Liver (tissue), 3 donors: ENCODE measurements at regions not wholly inside any gene's neighbourhood (a gene's known extent, or its start where the extent isn't known, plus 50 kb on each side); places are given as distances from the start of the nearest gene placed in this dataset.

Experiments used
- EGR1 ChIP-seq, 2 donors: IDR thresholded peaks; 2 replicates each; pipeline ENCODE4 v1.6.1; 2016 to 2018; ENCODE audit warnings: antibody characterized with exemption in 2 of 2, low read depth in 2 of 2
- GABPA ChIP-seq, 2 donors: IDR thresholded peaks in 1 of 2; conservative IDR thresholded peaks in 1 of 2; 2 replicates each; pipeline ENCODE4 v1.6.1; 2016; ENCODE audit warnings: antibody characterized with exemption in 2 of 2, mild to moderate bottlenecking in 1 of 2, moderate library complexity in 1 of 2
- HNF4A ChIP-seq, 2 donors: conservative IDR thresholded peaks; 2 replicates each; pipeline ENCODE4 v1.6.1; 2016; ENCODE audit warnings: antibody characterized with exemption in 2 of 2, mild to moderate bottlenecking in 2 of 2
- JUND ChIP-seq, 2 donors: IDR thresholded peaks; 2 replicates each; pipeline ENCODE4 v1.6.1; 2016; ENCODE audit warnings: antibody characterized with exemption in 2 of 2
- RAD21 ChIP-seq, 2 donors: IDR thresholded peaks; 2 replicates each; pipeline ENCODE4 v1.6.1; 2016; ENCODE audit warnings: antibody characterized with exemption in 2 of 2, mild to moderate bottlenecking in 2 of 2
- RXRA ChIP-seq, 2 donors: IDR thresholded peaks; 2 replicates each; pipeline ENCODE4 v1.6.1; 2017 to 2018; ENCODE audit warnings: antibody characterized with exemption in 2 of 2, mild to moderate bottlenecking in 1 of 2
- SP1 ChIP-seq: IDR thresholded peaks from 2 replicates; pipeline ENCODE4 v1.6.1; 2018; ENCODE audit warnings: antibody characterized with exemption, mild to moderate bottlenecking
- TAF1 ChIP-seq: conservative IDR thresholded peaks from 2 replicates; pipeline ENCODE4 v1.6.1; 2016; ENCODE audit warnings: antibody characterized with exemption, mild to moderate bottlenecking
- YY1 ChIP-seq: IDR thresholded peaks from 2 replicates; pipeline ENCODE4 v1.6.1; 2016; ENCODE audit warnings: antibody characterized with exemption, mild to moderate bottlenecking
- TF ChIP-seq, protein P1 (sequence below): fragments of 150-350 bp; IDR thresholded peaks from 2 replicates; pipeline ENCODE4 v1.5.1; 2017; ENCODE audit warnings: improper control_type of control experiment, low read depth, low read length; ENCODE audit not compliant: missing input control
- TF ChIP-seq, protein P2 (sequence below): IDR thresholded peaks from 2 replicates; pipeline ENCODE4 v1.6.1; 2016; ENCODE audit warnings: antibody characterized with exemption, mild to moderate bottlenecking
- TF ChIP-seq, protein P3 (sequence below): IDR thresholded peaks from 2 replicates; pipeline ENCODE4 v1.6.1; 2016; ENCODE audit warnings: antibody characterized with exemption
- TF ChIP-seq, protein P4 (sequence below): IDR thresholded peaks from 2 replicates; pipeline ENCODE4 v1.6.1; 2016; ENCODE audit warnings: antibody characterized with exemption
- TF ChIP-seq, protein P5 (sequence below): IDR thresholded peaks from 2 replicates; pipeline ENCODE4 v1.6.1; 2016; ENCODE audit warnings: antibody characterized with exemption
- donor health status: healthy.
- donor health status: healthy.

DNA sequence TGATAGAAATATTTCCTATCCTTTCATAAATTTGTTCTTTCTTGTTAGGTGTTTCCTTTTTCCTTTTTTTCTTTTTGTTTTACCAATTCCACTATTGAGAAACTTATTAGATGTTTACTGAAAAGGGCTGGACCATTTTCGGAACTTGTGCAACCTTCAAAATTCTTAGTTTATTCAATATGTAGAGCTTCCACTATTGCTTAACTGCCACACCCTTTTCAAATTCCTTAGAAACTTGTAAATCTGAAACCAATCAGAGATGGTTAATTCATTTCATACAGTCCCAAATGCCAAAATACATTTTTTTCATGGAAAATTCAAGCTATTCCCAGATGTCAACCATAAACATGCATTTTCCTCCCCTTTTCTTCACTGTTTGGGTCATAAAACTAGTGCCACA is 66.1 kb upstream of the SLC39A8 start:
- TF ChIP-seq, protein P1, sequence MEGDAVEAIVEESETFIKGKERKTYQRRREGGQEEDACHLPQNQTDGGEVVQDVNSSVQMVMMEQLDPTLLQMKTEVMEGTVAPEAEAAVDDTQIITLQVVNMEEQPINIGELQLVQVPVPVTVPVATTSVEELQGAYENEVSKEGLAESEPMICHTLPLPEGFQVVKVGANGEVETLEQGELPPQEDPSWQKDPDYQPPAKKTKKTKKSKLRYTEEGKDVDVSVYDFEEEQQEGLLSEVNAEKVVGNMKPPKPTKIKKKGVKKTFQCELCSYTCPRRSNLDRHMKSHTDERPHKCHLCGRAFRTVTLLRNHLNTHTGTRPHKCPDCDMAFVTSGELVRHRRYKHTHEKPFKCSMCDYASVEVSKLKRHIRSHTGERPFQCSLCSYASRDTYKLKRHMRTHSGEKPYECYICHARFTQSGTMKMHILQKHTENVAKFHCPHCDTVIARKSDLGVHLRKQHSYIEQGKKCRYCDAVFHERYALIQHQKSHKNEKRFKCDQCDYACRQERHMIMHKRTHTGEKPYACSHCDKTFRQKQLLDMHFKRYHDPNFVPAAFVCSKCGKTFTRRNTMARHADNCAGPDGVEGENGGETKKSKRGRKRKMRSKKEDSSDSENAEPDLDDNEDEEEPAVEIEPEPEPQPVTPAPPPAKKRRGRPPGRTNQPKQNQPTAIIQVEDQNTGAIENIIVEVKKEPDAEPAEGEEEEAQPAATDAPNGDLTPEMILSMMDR: no peak
- TF ChIP-seq RXRA (IDR thresholded peaks at IDR 0.05): no peak
- TF ChIP-seq HNF4A (conservative IDR thresholded peaks at IDR 0.05): no peak
- no peak for TF ChIP-seq JUND (IDR thresholded peaks at IDR 0.05)
- TF ChIP-seq, protein P2, sequence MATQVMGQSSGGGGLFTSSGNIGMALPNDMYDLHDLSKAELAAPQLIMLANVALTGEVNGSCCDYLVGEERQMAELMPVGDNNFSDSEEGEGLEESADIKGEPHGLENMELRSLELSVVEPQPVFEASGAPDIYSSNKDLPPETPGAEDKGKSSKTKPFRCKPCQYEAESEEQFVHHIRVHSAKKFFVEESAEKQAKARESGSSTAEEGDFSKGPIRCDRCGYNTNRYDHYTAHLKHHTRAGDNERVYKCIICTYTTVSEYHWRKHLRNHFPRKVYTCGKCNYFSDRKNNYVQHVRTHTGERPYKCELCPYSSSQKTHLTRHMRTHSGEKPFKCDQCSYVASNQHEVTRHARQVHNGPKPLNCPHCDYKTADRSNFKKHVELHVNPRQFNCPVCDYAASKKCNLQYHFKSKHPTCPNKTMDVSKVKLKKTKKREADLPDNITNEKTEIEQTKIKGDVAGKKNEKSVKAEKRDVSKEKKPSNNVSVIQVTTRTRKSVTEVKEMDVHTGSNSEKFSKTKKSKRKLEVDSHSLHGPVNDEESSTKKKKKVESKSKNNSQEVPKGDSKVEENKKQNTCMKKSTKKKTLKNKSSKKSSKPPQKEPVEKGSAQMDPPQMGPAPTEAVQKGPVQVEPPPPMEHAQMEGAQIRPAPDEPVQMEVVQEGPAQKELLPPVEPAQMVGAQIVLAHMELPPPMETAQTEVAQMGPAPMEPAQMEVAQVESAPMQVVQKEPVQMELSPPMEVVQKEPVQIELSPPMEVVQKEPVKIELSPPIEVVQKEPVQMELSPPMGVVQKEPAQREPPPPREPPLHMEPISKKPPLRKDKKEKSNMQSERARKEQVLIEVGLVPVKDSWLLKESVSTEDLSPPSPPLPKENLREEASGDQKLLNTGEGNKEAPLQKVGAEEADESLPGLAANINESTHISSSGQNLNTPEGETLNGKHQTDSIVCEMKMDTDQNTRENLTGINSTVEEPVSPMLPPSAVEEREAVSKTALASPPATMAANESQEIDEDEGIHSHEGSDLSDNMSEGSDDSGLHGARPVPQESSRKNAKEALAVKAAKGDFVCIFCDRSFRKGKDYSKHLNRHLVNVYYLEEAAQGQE: no peak
- no peak for TF ChIP-seq RAD21 (IDR thresholded peaks at IDR 0.05)
- TF ChIP-seq, protein P3, sequence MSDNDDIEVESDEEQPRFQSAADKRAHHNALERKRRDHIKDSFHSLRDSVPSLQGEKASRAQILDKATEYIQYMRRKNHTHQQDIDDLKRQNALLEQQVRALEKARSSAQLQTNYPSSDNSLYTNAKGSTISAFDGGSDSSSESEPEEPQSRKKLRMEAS: no peak
- TF ChIP-seq, protein P4, sequence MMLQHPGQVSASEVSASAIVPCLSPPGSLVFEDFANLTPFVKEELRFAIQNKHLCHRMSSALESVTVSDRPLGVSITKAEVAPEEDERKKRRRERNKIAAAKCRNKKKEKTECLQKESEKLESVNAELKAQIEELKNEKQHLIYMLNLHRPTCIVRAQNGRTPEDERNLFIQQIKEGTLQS: no peak
- TF ChIP-seq SP1: no peak
- TF ChIP-seq GABPA (IDR thresholded peaks at IDR 0.05 in 1 of 2, conservative IDR thresholded peaks at IDR 0.05 in 1 of 2): no peak
- TF ChIP-seq, protein P5, sequence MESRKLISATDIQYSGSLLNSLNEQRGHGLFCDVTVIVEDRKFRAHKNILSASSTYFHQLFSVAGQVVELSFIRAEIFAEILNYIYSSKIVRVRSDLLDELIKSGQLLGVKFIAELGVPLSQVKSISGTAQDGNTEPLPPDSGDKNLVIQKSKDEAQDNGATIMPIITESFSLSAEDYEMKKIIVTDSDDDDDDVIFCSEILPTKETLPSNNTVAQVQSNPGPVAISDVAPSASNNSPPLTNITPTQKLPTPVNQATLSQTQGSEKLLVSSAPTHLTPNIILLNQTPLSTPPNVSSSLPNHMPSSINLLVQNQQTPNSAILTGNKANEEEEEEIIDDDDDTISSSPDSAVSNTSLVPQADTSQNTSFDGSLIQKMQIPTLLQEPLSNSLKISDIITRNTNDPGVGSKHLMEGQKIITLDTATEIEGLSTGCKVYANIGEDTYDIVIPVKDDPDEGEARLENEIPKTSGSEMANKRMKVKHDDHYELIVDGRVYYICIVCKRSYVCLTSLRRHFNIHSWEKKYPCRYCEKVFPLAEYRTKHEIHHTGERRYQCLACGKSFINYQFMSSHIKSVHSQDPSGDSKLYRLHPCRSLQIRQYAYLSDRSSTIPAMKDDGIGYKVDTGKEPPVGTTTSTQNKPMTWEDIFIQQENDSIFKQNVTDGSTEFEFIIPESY: no peak
- no peak for TF ChIP-seq TAF1
- no peak for TF ChIP-seq YY1
- TF ChIP-seq EGR1 (IDR thresholded peaks at IDR 0.05; ENCODE audit: low read depth in 2 of 2): no peak
